Parathyroid adenoma (tissue), 2 donors: ENCODE measurements at regions not wholly inside any gene's neighbourhood (a gene's known extent, or its start where the extent isn't known, plus 50 kb on each side); places are given as distances from the start of the nearest gene placed in this dataset.

ENCODE experiments used
- H2AFZ ChIP-seq: fragments of 300-600 bp; sonication (generic); one replicate; pipeline ENCODE4 v1.7.0; 2017; ENCODE audit warnings: antibody characterized with exemption, mild to moderate bottlenecking
- H3K27ac ChIP-seq: fragments of 300-600 bp; sonication (generic); one replicate; pipeline ENCODE4 v1.7.0; 2017
- H3K27me3 ChIP-seq: fragments of 300-600 bp; sonication (generic); one replicate; pipeline ENCODE4 v1.7.0; 2017; ENCODE audit warnings: low read length; ENCODE audit not compliant: control insufficient read depth, insufficient read depth
- H3K36me3 ChIP-seq: fragments of 300-600 bp; sonication (generic); one replicate; pipeline ENCODE4 v1.7.0; 2017; ENCODE audit warnings: low read length; ENCODE audit not compliant: control insufficient read depth, insufficient read depth
- H3K4me1 ChIP-seq: fragments of 300-600 bp; sonication (generic); one replicate; pipeline ENCODE4 v1.7.0; 2017; ENCODE audit warnings: control low read depth
- H3K4me2 ChIP-seq: fragments of 300-600 bp; sonication (generic); one replicate; pipeline ENCODE4 v1.7.0; 2017; ENCODE audit warnings: low read length
- H3K4me3 ChIP-seq: fragments of 300-600 bp; sonication (generic); one replicate; pipeline ENCODE4 v1.7.0; 2017; ENCODE audit warnings: low read depth, low read length
- H3K79me2 ChIP-seq: fragments of 300-600 bp; sonication (generic); one replicate; pipeline ENCODE4 v1.7.0; 2017; ENCODE audit warnings: control low read depth
- H3K9ac ChIP-seq: fragments of 300-600 bp; sonication (generic); one replicate; pipeline ENCODE4 v1.7.0; 2017; ENCODE audit warnings: mild to moderate bottlenecking
- H3K9me3 ChIP-seq: fragments of 300-600 bp; sonication (generic); one replicate; pipeline ENCODE4 v1.7.0; 2017; ENCODE audit warnings: low read length; ENCODE audit not compliant: control insufficient read depth
- CTCF ChIP-seq: fragments of 300-600 bp; sonication (generic); IDR thresholded peaks from one replicate; pipeline ENCODE4 v1.7.0; 2017; ENCODE audit warnings: antibody characterized with exemption, mild to moderate bottlenecking
- donor health status: primary hyperparathyroidism.

GRCh38 chr5:98268162-98268860 is 505.2 kb upstream of the RGMB start:
- TF ChIP-seq CTCF = no peak
- H3K4me1 ChIP-seq = no peaks in the 10 kb centered on the region
- H3K27ac ChIP-seq = no peak overlapping the region
- no peak overlapping the region for H2AFZ ChIP-seq
- H3K4me2 ChIP-seq = no peak overlapping the region
- no peak overlapping the region for H3K4me3 ChIP-seq
- H3K36me3 ChIP-seq = no peaks in the 10 kb centered on the region
- no peaks in the 10 kb centered on the region for H3K27me3 ChIP-seq
- no peaks in the 10 kb centered on the region for H3K79me2 ChIP-seq
- no peaks in the 10 kb centered on the region for H3K9me3 ChIP-seq
- no peak overlapping the region for H3K9ac ChIP-seq

GRCh38 chr5:98275980-98276379 is 497.5 kb upstream of the RGMB start:
- Histone ChIP-seq H3K9me3 (no peaks in the 10 kb centered on the region), H3K79me2 (no peaks in the 10 kb centered on the region), H2AFZ (no peak overlapping the region), H3K4me3 (no peak overlapping the region), H3K4me2 (no peak overlapping the region), H3K27me3 (no peaks in the 10 kb centered on the region), H3K36me3 (no peaks in the 10 kb centered on the region), H3K4me1 (no peaks in the 10 kb centered on the region), H3K27ac (no peak overlapping the region), H3K9ac (no peak overlapping the region)
- no peak for TF ChIP-seq CTCF

- no peak for TF ChIP-seq CTCF
- no peak overlapping the region for H3K9ac ChIP-seq
- no peaks in the 10 kb centered on the region for H3K9me3 ChIP-seq
- no peak overlapping the region for H2AFZ ChIP-seq
- H3K36me3 ChIP-seq = no peaks in the 10 kb centered on the region
- H3K27me3 ChIP-seq = no peaks in the 10 kb centered on the region
- H3K4me2 ChIP-seq = no peak overlapping the region
- no peaks in the 10 kb centered on the region for H3K79me2 ChIP-seq
- H3K27ac ChIP-seq = no peak overlapping the region
- H3K4me3 ChIP-seq = no peak overlapping the region
- H3K4me1 ChIP-seq = no peaks in the 10 kb centered on the region
Measured at GRCh38 chr5:98282521-98282920, 490.9 kb upstream of the RGMB start.

- Histone ChIP-seq H3K27me3 (no peaks in the 10 kb centered on the region), H3K4me2 (no peak overlapping the region), H3K4me1 (no peaks in the 10 kb centered on the region), H3K36me3 (no peaks in the 10 kb centered on the region), H3K27ac (no peak overlapping the region), H3K4me3 (no peak overlapping the region), H3K9me3 (no peaks in the 10 kb centered on the region), H2AFZ (no peak overlapping the region), H3K79me2 (no peaks in the 10 kb centered on the region), H3K9ac (no peak overlapping the region)
- no peak for TF ChIP-seq CTCF
Measured at GRCh38 chr5:98292496-98292895, 481.0 kb upstream of the RGMB start.

GRCh38 chr5:98296426-98296825 is 477.0 kb upstream of the RGMB start:
- Histone ChIP-seq H3K9me3 (no peaks in the 10 kb centered on the region), H3K4me3 (no peak overlapping the region), H3K4me1 (no peaks in the 10 kb centered on the region), H3K27ac (no peak overlapping the region), H2AFZ (no peak overlapping the region), H3K4me2 (no peak overlapping the region), H3K27me3 (no peaks in the 10 kb centered on the region), H3K9ac (no peak overlapping the region), H3K36me3 (no peaks in the 10 kb centered on the region), H3K79me2 (no peaks in the 10 kb centered on the region)
- TF ChIP-seq CTCF = no peak
